ENCODE measurements at regions not wholly inside any gene's neighbourhood (a gene's known extent, or its start where the extent isn't known, plus 50 kb on each side); places are given as distances from the start of the nearest gene placed in this dataset.

GRCh38 chr21:28703861-28704260, 288.8 kb downstream of the LTN1 start:
- TF ChIP-seq CTCF (IDR thresholded peaks at IDR 0.05; ENCODE audit: unreplicated experiment) = no peak
- CTCF ChIA-PET = interaction anchor here (0.6 to 2.1 kb wide), 5 partner anchors 8 to 235 kb away, joined by 3 to 7 read pairs (median 3); no protein-coding TSS in a partner anchor
- intact Hi-C loops (cut with micrococcal nuclease) = no loop called here
- POLR2A ChIA-PET = interaction anchor here (0.9 to 1.6 kb wide), 4 partner anchors 12 to 71 kb away, joined by 3 to 4 read pairs (median 3); no protein-coding TSS in a partner anchor
- H3K36me3 Mint-ChIP-seq (ENCODE audit: insufficient read depth, unreplicated experiment) = no peaks in the 10 kb centered on the region
- DNase-seq (ENCODE audit: unreplicated experiment) = no peak
- H3K27ac Mint-ChIP-seq (ENCODE audit: low read depth, unreplicated experiment) = peak overlapping the region; percentile 15
- no peaks in the 10 kb centered on the region for H3K27me3 Mint-ChIP-seq (ENCODE audit: insufficient read depth, unreplicated experiment)
- BruUV-seq (replicated peaks) = no TSS peak
- no peak overlapping the region for H3K4me3 Mint-ChIP-seq (ENCODE audit: unreplicated experiment)
- H3K4me1 Mint-ChIP-seq (ENCODE audit: insufficient read depth, unreplicated experiment) = peaks cover 14% of the 10 kb centered on the region
- H3K9me3 Mint-ChIP-seq (ENCODE audit: unreplicated experiment) = peaks cover 15% of the 10 kb centered on the region

- Mint-ChIP-seq H3K9me3 (ENCODE audit: unreplicated experiment) (peaks cover 15% of the 10 kb centered on the region), H3K36me3 (ENCODE audit: insufficient read depth, unreplicated experiment) (peaks cover 4% of the 10 kb centered on the region), H3K27me3 (ENCODE audit: insufficient read depth, unreplicated experiment) (no peaks in the 10 kb centered on the region), H3K27ac (ENCODE audit: low read depth, unreplicated experiment) (peak overlapping the region; percentile 87), H3K4me3 (ENCODE audit: unreplicated experiment) (no peak overlapping the region), H3K4me1 (ENCODE audit: insufficient read depth, unreplicated experiment) (peaks cover 26% of the 10 kb centered on the region)
- peak; percentile 47 for DNase-seq (ENCODE audit: unreplicated experiment)
- TF ChIP-seq CTCF (IDR thresholded peaks at IDR 0.05; ENCODE audit: unreplicated experiment) = no peak
- CTCF ChIA-PET = interaction anchor here (0.7 to 1.4 kb wide), 5 partner anchors 12 to 182 kb away, joined by 3 to 4 read pairs (median 4); no protein-coding TSS in a partner anchor
- intact Hi-C loops (cut with micrococcal nuclease) = no loop called here
- BruUV-seq (replicated peaks) = no TSS peak
- POLR2A ChIA-PET = interaction anchor here (0.6 to 3.0 kb wide), 12 partner anchors 9 to 446 kb away, joined by 3 to 18 read pairs (median 4); no protein-coding TSS in a partner anchor
Observed at GRCh38 chr21:28699596-28700259, 292.9 kb downstream of the LTN1 start.

GRCh38 chr21:28699186-28699585, 293.5 kb downstream of the LTN1 start:
- peaks cover 4% of the 10 kb centered on the region for H3K36me3 Mint-ChIP-seq (ENCODE audit: insufficient read depth, unreplicated experiment)
- intact Hi-C loops (cut with micrococcal nuclease) = no loop called here
- H3K9me3 Mint-ChIP-seq (ENCODE audit: unreplicated experiment) = peaks cover 15% of the 10 kb centered on the region
- DNase-seq (ENCODE audit: unreplicated experiment) = no peak
- CTCF ChIA-PET = interaction anchor here (1.3 kb wide), 1 partner anchor 11 kb away, joined by 3 read pairs; no protein-coding TSS in a partner anchor
- no peak for TF ChIP-seq CTCF (IDR thresholded peaks at IDR 0.05; ENCODE audit: unreplicated experiment)
- peaks cover 23% of the 10 kb centered on the region for H3K4me1 Mint-ChIP-seq (ENCODE audit: insufficient read depth, unreplicated experiment)
- no peaks in the 10 kb centered on the region for H3K27me3 Mint-ChIP-seq (ENCODE audit: insufficient read depth, unreplicated experiment)
- POLR2A ChIA-PET = interaction anchor here (0.6 to 3.0 kb wide), 8 partner anchors 8 to 447 kb away, joined by 3 to 18 read pairs (median 4); no protein-coding TSS in a partner anchor
- H3K4me3 Mint-ChIP-seq (ENCODE audit: unreplicated experiment) = no peak overlapping the region
- BruUV-seq (replicated peaks) = no TSS peak
- H3K27ac Mint-ChIP-seq (ENCODE audit: low read depth, unreplicated experiment) = peak overlapping the region; percentile 87

- DNase-seq (ENCODE audit: unreplicated experiment) = peak; percentile 20
- no TSS peak for BruUV-seq (replicated peaks)
Observed at GRCh38 chr21:28696844-28697410, 295.8 kb downstream of the LTN1 start.

More at GRCh38 chr21:28696844-28697410, 295.8 kb downstream of the LTN1 start:
- H3K4me1 Mint-ChIP-seq (ENCODE audit: insufficient read depth, unreplicated experiment) = peaks cover 23% of the 10 kb centered on the region
- ChIA-PET POLR2A (interaction anchor here (0.6 to 2.4 kb wide), 5 partner anchors 9 to 103 kb away, joined by 3 to 16 read pairs (median 4); no protein-coding TSS in a partner anchor), CTCF (interaction anchor here (0.5 to 1.6 kb wide), 3 partner anchors 8 to 1842 kb away, joined by 3 to 7 read pairs (median 4); no protein-coding TSS in a partner anchor)
- H3K27ac Mint-ChIP-seq (ENCODE audit: low read depth, unreplicated experiment) = no peak overlapping the region
- no peak for TF ChIP-seq CTCF (IDR thresholded peaks at IDR 0.05; ENCODE audit: unreplicated experiment)
- no peak overlapping the region for H3K4me3 Mint-ChIP-seq (ENCODE audit: unreplicated experiment)
- peaks cover 4% of the 10 kb centered on the region for H3K36me3 Mint-ChIP-seq (ENCODE audit: insufficient read depth, unreplicated experiment)
- no peaks in the 10 kb centered on the region for H3K27me3 Mint-ChIP-seq (ENCODE audit: insufficient read depth, unreplicated experiment)
- intact Hi-C loops (cut with micrococcal nuclease) = no loop called here
- H3K9me3 Mint-ChIP-seq (ENCODE audit: unreplicated experiment) = peaks cover 1% of the 10 kb centered on the region

All from MCF 10A (cell line).